Mucosa of rectum (tissue), 2 donors: ENCODE measurements at regions not wholly inside any gene's neighbourhood (a gene's known extent, or its start where the extent isn't known, plus 50 kb on each side); places are given as distances from the start of the nearest gene placed in this dataset.

Experiments
- H3K27ac ChIP-seq, 2 donors: one replicate each; pipeline ENCODE4 v1.7.0; 2013; ENCODE audit warnings: inconsistent platforms in 2 of 2, low read depth in 2 of 2, low read length in 2 of 2
- H3K27me3 ChIP-seq, 2 donors: one replicate each; pipeline ENCODE4 v1.7.0; 2013; ENCODE audit warnings: low read length in 2 of 2; ENCODE audit not compliant: control insufficient read depth in 2 of 2, insufficient read depth in 2 of 2
- H3K36me3 ChIP-seq, 2 donors: one replicate each; pipeline ENCODE4 v1.7.0; 2013; ENCODE audit warnings: low read length in 2 of 2; ENCODE audit not compliant: control insufficient read depth in 2 of 2, insufficient read depth in 2 of 2
- H3K4me1 ChIP-seq, 2 donors: one replicate each; pipeline ENCODE4 v1.7.0; 2013; ENCODE audit warnings: low read length in 2 of 2, mild to moderate bottlenecking in 1 of 2; ENCODE audit not compliant: control insufficient read depth in 2 of 2, insufficient read depth in 2 of 2
- H3K4me3 ChIP-seq, 2 donors: one replicate each; pipeline ENCODE4 v1.7.0; 2013; ENCODE audit warnings: low read length in 2 of 2
- H3K9ac ChIP-seq, 2 donors: one replicate each; pipeline ENCODE4 v1.7.0; 2013; ENCODE audit warnings: low read length in 2 of 2, low read depth in 1 of 2, mild to moderate bottlenecking in 1 of 2
- H3K9me3 ChIP-seq, 2 donors: one replicate each; pipeline ENCODE4 v1.7.0; 2013; ENCODE audit warnings: low read length in 2 of 2; ENCODE audit not compliant: control insufficient read depth in 2 of 2
- donor health status: healthy.
- donor health status: Normal muscosa, but diverticular disease.

DNA sequence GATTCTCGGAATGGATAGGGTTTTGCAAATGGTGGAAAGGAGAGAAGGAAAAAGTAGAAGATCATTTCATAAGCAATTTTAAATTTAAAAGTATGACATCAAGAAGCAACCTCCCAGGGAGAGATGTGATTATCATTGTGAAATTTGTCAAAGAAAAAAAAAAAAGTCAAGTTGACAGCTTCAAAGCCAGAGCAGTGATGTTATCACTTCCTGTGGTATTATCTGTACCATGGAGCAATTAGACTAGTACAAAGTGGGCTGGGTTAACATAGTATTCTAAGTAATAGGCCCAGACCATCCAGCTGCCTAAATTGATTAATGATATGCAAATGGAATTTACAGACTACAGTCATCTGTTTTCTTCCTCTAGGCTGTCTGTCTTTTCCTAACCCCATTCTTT, 84.0 kb upstream of the NPY start:
- no peak overlapping the region for H3K27ac ChIP-seq
- H3K4me3 ChIP-seq, result no peak overlapping the region
- no peaks in the 10 kb centered on the region for H3K36me3 ChIP-seq
- no peaks in the 10 kb centered on the region for H3K9me3 ChIP-seq
- no peaks in the 10 kb centered on the region for H3K27me3 ChIP-seq
- H3K4me1 ChIP-seq, result no peaks in the 10 kb centered on the region
- H3K9ac ChIP-seq, result no peak overlapping the region

GRCh38 chr7:24200407-24200966, 83.5 kb upstream of the NPY start:
- Histone ChIP-seq H3K36me3 (no peaks in the 10 kb centered on the region), H3K4me3 (no peak overlapping the region), H3K4me1 (no peaks in the 10 kb centered on the region), H3K27ac (no peak overlapping the region), H3K9me3 (no peaks in the 10 kb centered on the region), H3K27me3 (no peaks in the 10 kb centered on the region), H3K9ac (no peak overlapping the region)

- Histone ChIP-seq H3K9me3 (no peaks in the 10 kb centered on the region), H3K9ac (no peak overlapping the region), H3K4me3 (no peak overlapping the region), H3K27ac (no peak overlapping the region), H3K4me1 (no peaks in the 10 kb centered on the region), H3K27me3 (no peaks in the 10 kb centered on the region), H3K36me3 (no peaks in the 10 kb centered on the region)
Observed at GRCh38 chr7:24201226-24201625, 82.8 kb upstream of the NPY start.

DNA sequence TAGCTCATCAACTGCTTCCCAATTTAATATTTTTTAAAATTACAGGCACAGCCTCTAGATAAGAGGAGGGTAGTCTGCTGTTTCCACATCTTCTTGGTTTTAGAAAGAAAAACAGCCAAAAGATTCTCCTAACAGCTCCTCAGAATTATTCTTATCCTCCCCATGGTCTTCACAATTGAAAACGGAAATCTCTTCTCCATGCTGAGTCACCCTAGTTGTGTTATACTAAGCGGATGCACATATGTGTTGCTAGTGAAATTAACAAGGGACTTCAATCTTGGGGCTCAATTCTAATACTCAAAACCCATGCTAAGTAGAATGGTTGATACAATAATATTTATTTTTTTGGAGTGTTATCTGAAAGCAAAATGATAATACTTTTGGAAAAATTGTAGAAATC, 71.9 kb upstream of the NPY start:
- H3K4me3 ChIP-seq, result no peak overlapping the region
- no peak overlapping the region for H3K27ac ChIP-seq
- H3K4me1 ChIP-seq, result no peaks in the 10 kb centered on the region
- H3K36me3 ChIP-seq, result no peaks in the 10 kb centered on the region
- H3K9ac ChIP-seq, result no peak overlapping the region
- H3K9me3 ChIP-seq, result no peaks in the 10 kb centered on the region
- H3K27me3 ChIP-seq, result no peaks in the 10 kb centered on the region

GRCh38 chr7:24213311-24213710, 70.7 kb upstream of the NPY start:
- Histone ChIP-seq H3K27me3 (no peaks in the 10 kb centered on the region), H3K4me3 (no peak overlapping the region)

DNA sequence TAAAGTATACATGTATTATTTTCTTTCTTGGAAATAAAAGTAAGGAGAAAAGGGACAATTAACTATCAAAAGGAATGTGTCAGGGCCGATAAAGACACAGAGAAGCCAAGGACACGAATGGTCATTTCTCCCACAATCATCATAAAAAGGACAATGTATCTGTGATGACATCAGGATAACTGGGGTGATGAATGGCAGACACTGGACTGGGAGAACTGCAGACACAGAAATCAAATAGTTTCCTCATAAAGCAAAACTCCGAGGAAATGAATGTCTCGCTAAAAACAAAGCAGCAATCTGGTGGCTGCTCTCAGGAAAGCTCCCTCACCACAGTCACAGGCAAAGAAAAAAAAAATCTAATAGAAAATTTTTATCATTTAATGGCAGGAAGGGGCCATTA, 69.3 kb upstream of the NPY start:
- no peaks in the 10 kb centered on the region for H3K9me3 ChIP-seq
- no peak overlapping the region for H3K27ac ChIP-seq
- H3K9ac ChIP-seq, result no peak overlapping the region
- no peaks in the 10 kb centered on the region for H3K4me1 ChIP-seq
- no peaks in the 10 kb centered on the region for H3K27me3 ChIP-seq
- H3K4me3 ChIP-seq, result no peak overlapping the region
- no peaks in the 10 kb centered on the region for H3K36me3 ChIP-seq

More at GRCh38 chr7:24213311-24213710, 70.7 kb upstream of the NPY start:
- no peaks in the 10 kb centered on the region for H3K9me3 ChIP-seq
- H3K9ac ChIP-seq, result no peak overlapping the region
- H3K27ac ChIP-seq, result no peak overlapping the region
- H3K4me1 ChIP-seq, result no peaks in the 10 kb centered on the region
- no peaks in the 10 kb centered on the region for H3K36me3 ChIP-seq

GRCh38 chr7:24216576-24217125, 67.3 kb upstream of the NPY start:
- Histone ChIP-seq H3K4me3 (no peak overlapping the region), H3K27me3 (no peaks in the 10 kb centered on the region), H3K27ac (no peak overlapping the region), H3K9ac (no peak overlapping the region), H3K36me3 (no peaks in the 10 kb centered on the region), H3K9me3 (no peaks in the 10 kb centered on the region), H3K4me1 (no peaks in the 10 kb centered on the region)

DNA sequence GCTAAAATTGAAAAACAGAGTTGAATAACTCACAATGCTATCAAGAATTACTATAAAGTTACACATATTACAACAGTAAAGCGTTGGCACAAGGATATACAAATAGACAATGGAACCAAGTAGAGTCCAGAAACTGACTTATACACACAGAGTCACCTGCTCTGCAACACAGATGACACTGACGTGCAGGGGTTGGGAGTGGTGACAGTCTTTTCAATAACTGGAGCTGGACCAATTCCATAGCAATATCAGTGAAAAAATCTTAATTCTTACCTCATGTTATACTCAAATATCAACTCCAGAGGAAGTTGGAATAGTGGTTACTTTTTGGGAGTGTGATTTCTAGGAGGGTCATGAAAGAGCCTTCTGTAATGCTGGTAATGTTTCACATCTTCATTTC, 62.5 kb upstream of the NPY start:
- Histone ChIP-seq H3K27me3 (no peaks in the 10 kb centered on the region), H3K4me1 (no peaks in the 10 kb centered on the region), H3K9ac (no peak overlapping the region), H3K4me3 (no peak overlapping the region), H3K27ac (no peak overlapping the region), H3K36me3 (no peaks in the 10 kb centered on the region), H3K9me3 (no peaks in the 10 kb centered on the region)

GRCh38 chr7:24227068-24227467, 56.9 kb upstream of the NPY start:
- Histone ChIP-seq H3K27me3 (no peaks in the 10 kb centered on the region), H3K4me1 (no peaks in the 10 kb centered on the region), H3K9ac (no peak overlapping the region), H3K27ac (no peak overlapping the region), H3K4me3 (no peak overlapping the region), H3K36me3 (no peaks in the 10 kb centered on the region), H3K9me3 (no peaks in the 10 kb centered on the region)

GRCh38 chr7:24227603-24228359, 56.2 kb upstream of the NPY start:
- no peaks in the 10 kb centered on the region for H3K9me3 ChIP-seq
- no peaks in the 10 kb centered on the region for H3K4me1 ChIP-seq
- H3K9ac ChIP-seq, result no peak overlapping the region
- no peaks in the 10 kb centered on the region for H3K36me3 ChIP-seq
- H3K4me3 ChIP-seq, result no peak overlapping the region
- H3K27ac ChIP-seq, result no peak overlapping the region
- no peaks in the 10 kb centered on the region for H3K27me3 ChIP-seq
